ENCODE measurements at regions not wholly inside any gene's neighbourhood (a gene's known extent, or its start where the extent isn't known, plus 50 kb on each side); places are given as distances from the start of the nearest gene placed in this dataset.

DNA sequence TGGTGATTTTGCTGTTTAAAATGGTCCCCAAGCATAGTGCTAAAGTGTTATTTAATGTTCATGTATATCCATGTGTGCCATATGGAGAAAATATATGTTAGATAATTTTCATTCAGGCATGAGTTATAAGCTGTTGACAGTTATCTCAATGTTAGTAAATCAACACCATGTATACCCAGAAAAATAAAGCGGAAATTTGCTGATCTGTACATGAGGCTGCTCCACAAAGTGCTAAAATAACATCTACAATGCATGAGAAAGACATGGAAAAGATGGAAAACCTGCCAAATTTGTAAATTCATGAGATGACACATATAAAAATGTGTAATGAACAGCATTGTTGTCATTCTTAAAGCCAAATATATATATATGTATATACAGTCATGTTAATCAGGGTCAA, 1199.2 kb downstream of the FSCB start:
- Histone ChIP-seq H3F3A (replicated peaks; ENCODE audit: insufficient read depth) (no peaks in the 10 kb centered on the region), H3K9ac (no peak overlapping the region), H3K79me2 (ENCODE audit: insufficient read depth) (no peaks in the 10 kb centered on the region), H3K4me1 (ENCODE audit: control insufficient read depth in 1 of 2, insufficient read depth in 2 of 2, low read depth in 1 of 2, low read length in 1 of 2) (no peaks in the 10 kb centered on the region), H3K4me3 (ENCODE audit: low read depth in 2 of 2, low read length in 1 of 2) (no peak overlapping the region), H3K9me3 (no peaks in the 10 kb centered on the region), H3K36me3 (replicated peaks in 1 of 2; ENCODE audit: control insufficient read depth in 1 of 2, insufficient read depth in 2 of 2, low read length in 1 of 2) (no peaks in the 10 kb centered on the region), H2AFZ (ENCODE audit: low read depth) (no peak overlapping the region), H3K27ac (ENCODE audit: low read depth in 2 of 2, low read length in 1 of 2) (no peak overlapping the region), H3K9me2 (no peaks in the 10 kb centered on the region), H3K27me3 (ENCODE audit: insufficient read depth) (no peaks in the 10 kb centered on the region), H3K4me2 (no peak overlapping the region), H4K20me1 (ENCODE audit: insufficient read depth) (no peaks in the 10 kb centered on the region)
- TF ChIP-seq PBX3 (IDR thresholded peaks at IDR 0.05) (no peak), TEAD4 (IDR thresholded peaks at IDR 0.05; ENCODE audit: borderline replicate concordance, insufficient read depth) (no peak), USF2 (IDR thresholded peaks at IDR 0.05; ENCODE audit: borderline replicate concordance, low read depth, low read length) (no peak), RAD21 (IDR thresholded peaks at IDR 0.05; ENCODE audit: low read length) (no peak), IRF3 (IDR thresholded peaks at IDR 0.05; ENCODE audit: low read depth, low read length) (no peak)
- no peak for DNase-seq
- 0% methylated on average over 1 of the region's 1 CpG for WGBS (ENCODE audit: low lambda C conversion rate)
- ChIA-PET POLR2A (no interaction called here), CTCF (no interaction called here)

- no peak for DNase-seq
- Histone ChIP-seq H3K4me3 (ENCODE audit: low read depth in 2 of 2, low read length in 1 of 2) (no peak overlapping the region), H3F3A (replicated peaks; ENCODE audit: insufficient read depth) (no peaks in the 10 kb centered on the region), H3K9me2 (no peaks in the 10 kb centered on the region), H3K79me2 (ENCODE audit: insufficient read depth) (no peaks in the 10 kb centered on the region), H3K27me3 (ENCODE audit: insufficient read depth) (no peaks in the 10 kb centered on the region), H4K20me1 (ENCODE audit: insufficient read depth) (no peaks in the 10 kb centered on the region), H3K36me3 (replicated peaks in 1 of 2; ENCODE audit: control insufficient read depth in 1 of 2, insufficient read depth in 2 of 2, low read length in 1 of 2) (no peaks in the 10 kb centered on the region), H3K9ac (no peak overlapping the region), H3K9me3 (no peaks in the 10 kb centered on the region), H3K4me1 (ENCODE audit: control insufficient read depth in 1 of 2, insufficient read depth in 2 of 2, low read depth in 1 of 2, low read length in 1 of 2) (no peaks in the 10 kb centered on the region), H2AFZ (ENCODE audit: low read depth) (no peak overlapping the region), H3K4me2 (no peak overlapping the region), H3K27ac (ENCODE audit: low read depth in 2 of 2, low read length in 1 of 2) (no peak overlapping the region)
- 9% methylated on average over 2 of the region's 2 CpGs for WGBS (ENCODE audit: low lambda C conversion rate)
- ChIA-PET CTCF (no interaction called here), POLR2A (no interaction called here)
- no peak for TF ChIP-seq YY1 (IDR thresholded peaks at IDR 0.05; ENCODE audit: low read depth)
Measured at GRCh38 chr14:43306053-43306452, 1201.0 kb downstream of the FSCB start.

- CTCF ChIA-PET = no interaction called here
- POLR2A ChIA-PET = no interaction called here
Measured at GRCh38 chr14:43297794-43298193, 1209.3 kb downstream of the FSCB start.

More at GRCh38 chr14:43297794-43298193, 1209.3 kb downstream of the FSCB start:
- no peaks in the 10 kb centered on the region for H3K36me3 ChIP-seq (replicated peaks in 1 of 2; ENCODE audit: control insufficient read depth in 1 of 2, insufficient read depth in 2 of 2, low read length in 1 of 2)
- 4% methylated on average over 1 of the region's 1 CpG for WGBS (ENCODE audit: low lambda C conversion rate)
- no peak overlapping the region for H3K4me2 ChIP-seq
- no peaks in the 10 kb centered on the region for H3K9me3 ChIP-seq
- TF ChIP-seq IRF3 (IDR thresholded peaks at IDR 0.05; ENCODE audit: low read depth, low read length) = no peak
- TF ChIP-seq FOXM1 (IDR thresholded peaks at IDR 0.05; ENCODE audit: low read depth) = no peak
- TF ChIP-seq JUND (IDR thresholded peaks at IDR 0.05) = no peak
- no peak for TF ChIP-seq SMC3 (IDR thresholded peaks at IDR 0.05; ENCODE audit: low read depth, low read length)
- TF ChIP-seq REST (IDR thresholded peaks at IDR 0.05; ENCODE audit: low read depth, low read length) = no peak
- TF ChIP-seq PBX3 (IDR thresholded peaks at IDR 0.05) = no peak
- no peak for TF ChIP-seq YY1 (IDR thresholded peaks at IDR 0.05; ENCODE audit: low read depth)
- H3K79me2 ChIP-seq (ENCODE audit: insufficient read depth) = no peaks in the 10 kb centered on the region
- H2AFZ ChIP-seq (ENCODE audit: low read depth) = no peak overlapping the region
- no peak for DNase-seq
- no peaks in the 10 kb centered on the region for H3F3A ChIP-seq (replicated peaks; ENCODE audit: insufficient read depth)
- no peaks in the 10 kb centered on the region for H3K4me1 ChIP-seq (ENCODE audit: control insufficient read depth in 1 of 2, insufficient read depth in 2 of 2, low read depth in 1 of 2, low read length in 1 of 2)
- H3K9me2 ChIP-seq = no peaks in the 10 kb centered on the region
- no peak overlapping the region for H3K4me3 ChIP-seq (ENCODE audit: low read depth in 2 of 2, low read length in 1 of 2)
- no peak overlapping the region for H3K9ac ChIP-seq
- no peak overlapping the region for H3K27ac ChIP-seq (ENCODE audit: low read depth in 2 of 2, low read length in 1 of 2)
- no peaks in the 10 kb centered on the region for H3K27me3 ChIP-seq (ENCODE audit: insufficient read depth)
- H4K20me1 ChIP-seq (ENCODE audit: insufficient read depth) = no peaks in the 10 kb centered on the region

All from SK-N-SH (cell line).